ENCODE measurements at regions not wholly inside any gene's neighbourhood (a gene's known extent, or its start where the extent isn't known, plus 50 kb on each side); places are given as distances from the start of the nearest gene placed in this dataset.

DNA sequence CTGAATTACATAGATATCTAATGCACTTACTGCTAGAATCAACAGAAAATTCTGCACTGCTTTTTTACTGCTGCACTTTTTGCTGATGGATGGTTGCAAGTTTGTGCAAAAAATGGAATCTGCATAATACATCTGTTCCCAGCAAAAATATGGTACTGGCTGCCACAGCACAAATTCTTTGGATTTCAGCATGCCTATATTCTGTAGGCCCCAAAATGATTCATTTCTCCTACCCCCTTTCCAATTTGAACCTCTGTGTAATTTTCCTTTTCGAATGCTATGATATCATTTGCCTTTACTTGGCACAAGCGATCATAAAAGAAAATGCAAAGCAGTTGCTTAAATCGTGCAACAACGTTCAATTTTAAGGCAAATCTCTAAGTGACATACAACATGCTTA, 524.2 kb upstream of the NBEA start:
- no peaks in the 10 kb centered on the region for H3K36me3 ChIP-seq (ENCODE audit: control insufficient read depth in 2 of 2, insufficient read depth in 1 of 2, low read length in 2 of 2)
- no peaks in the 10 kb centered on the region for H3K4me1 ChIP-seq (ENCODE audit: control insufficient read depth, insufficient read depth, low read length)
- no peak overlapping the region for H3K4me3 ChIP-seq (ENCODE audit: low read depth, low read length)
- no peak overlapping the region for H3K27ac ChIP-seq (ENCODE audit: extremely low read depth, low read depth, low read length)
- no peak for TF ChIP-seq ZFP3 (tag by site-specific recombination; IDR thresholded peaks at IDR 0.05; ENCODE audit: low read depth)
- no peak for TF ChIP-seq ZNF560 (tag by site-specific recombination; IDR thresholded peaks at IDR 0.05; ENCODE audit: borderline replicate concordance)
- TF ChIP-seq, protein P1, sequence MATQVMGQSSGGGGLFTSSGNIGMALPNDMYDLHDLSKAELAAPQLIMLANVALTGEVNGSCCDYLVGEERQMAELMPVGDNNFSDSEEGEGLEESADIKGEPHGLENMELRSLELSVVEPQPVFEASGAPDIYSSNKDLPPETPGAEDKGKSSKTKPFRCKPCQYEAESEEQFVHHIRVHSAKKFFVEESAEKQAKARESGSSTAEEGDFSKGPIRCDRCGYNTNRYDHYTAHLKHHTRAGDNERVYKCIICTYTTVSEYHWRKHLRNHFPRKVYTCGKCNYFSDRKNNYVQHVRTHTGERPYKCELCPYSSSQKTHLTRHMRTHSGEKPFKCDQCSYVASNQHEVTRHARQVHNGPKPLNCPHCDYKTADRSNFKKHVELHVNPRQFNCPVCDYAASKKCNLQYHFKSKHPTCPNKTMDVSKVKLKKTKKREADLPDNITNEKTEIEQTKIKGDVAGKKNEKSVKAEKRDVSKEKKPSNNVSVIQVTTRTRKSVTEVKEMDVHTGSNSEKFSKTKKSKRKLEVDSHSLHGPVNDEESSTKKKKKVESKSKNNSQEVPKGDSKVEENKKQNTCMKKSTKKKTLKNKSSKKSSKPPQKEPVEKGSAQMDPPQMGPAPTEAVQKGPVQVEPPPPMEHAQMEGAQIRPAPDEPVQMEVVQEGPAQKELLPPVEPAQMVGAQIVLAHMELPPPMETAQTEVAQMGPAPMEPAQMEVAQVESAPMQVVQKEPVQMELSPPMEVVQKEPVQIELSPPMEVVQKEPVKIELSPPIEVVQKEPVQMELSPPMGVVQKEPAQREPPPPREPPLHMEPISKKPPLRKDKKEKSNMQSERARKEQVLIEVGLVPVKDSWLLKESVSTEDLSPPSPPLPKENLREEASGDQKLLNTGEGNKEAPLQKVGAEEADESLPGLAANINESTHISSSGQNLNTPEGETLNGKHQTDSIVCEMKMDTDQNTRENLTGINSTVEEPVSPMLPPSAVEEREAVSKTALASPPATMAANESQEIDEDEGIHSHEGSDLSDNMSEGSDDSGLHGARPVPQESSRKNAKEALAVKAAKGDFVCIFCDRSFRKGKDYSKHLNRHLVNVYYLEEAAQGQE (tag by site-specific recombination; IDR thresholded peaks at IDR 0.05): no peak
- TF ChIP-seq ZNF658 (tag by site-specific recombination; IDR thresholded peaks at IDR 0.05): no peak
- TF ChIP-seq ZNF768 (tag by site-specific recombination; IDR thresholded peaks at IDR 0.05): no peak
- TF ChIP-seq ZBTB1 (tag by site-specific recombination; IDR thresholded peaks at IDR 0.05): no peak
- TF ChIP-seq ZNF433 (tag by site-specific recombination; IDR thresholded peaks at IDR 0.05; ENCODE audit: low read depth): no peak
- TF ChIP-seq KLF9 (tag by site-specific recombination; IDR thresholded peaks at IDR 0.05; ENCODE audit: low read depth): no peak
- no peak for TF ChIP-seq ZNF677 (tag by site-specific recombination; IDR thresholded peaks at IDR 0.05)
- no peak for TF ChIP-seq ZSCAN23 (tag by site-specific recombination; IDR thresholded peaks at IDR 0.05)
- no peak for TF ChIP-seq ZNF335 (tag by site-specific recombination; conservative IDR thresholded peaks at IDR 0.05)
- TF ChIP-seq ZNF311 (tag by site-specific recombination; IDR thresholded peaks at IDR 0.05; ENCODE audit: borderline replicate concordance): no peak
- no peak for TF ChIP-seq ZNF354C (tag by site-specific recombination; IDR thresholded peaks at IDR 0.05; ENCODE audit: borderline replicate concordance, low read depth)
- no peak for TF ChIP-seq ZNF48 (tag by site-specific recombination; IDR thresholded peaks at IDR 0.05)
- TF ChIP-seq ZNF121 (tag by site-specific recombination; IDR thresholded peaks at IDR 0.05): no peak
- no peak for TF ChIP-seq ZNF214 (tag by site-specific recombination; IDR thresholded peaks at IDR 0.05; ENCODE audit: borderline replicate concordance)
- no peak for TF ChIP-seq ZNF501 (tag by site-specific recombination; IDR thresholded peaks at IDR 0.05)
- ChIA-PET POLR2A (no interaction called here), CTCF (no interaction called here)
- no peaks in the 10 kb centered on the region for H3K9me3 ChIP-seq (ENCODE audit: control insufficient read depth, insufficient read depth, low read depth, low read length)

DNA sequence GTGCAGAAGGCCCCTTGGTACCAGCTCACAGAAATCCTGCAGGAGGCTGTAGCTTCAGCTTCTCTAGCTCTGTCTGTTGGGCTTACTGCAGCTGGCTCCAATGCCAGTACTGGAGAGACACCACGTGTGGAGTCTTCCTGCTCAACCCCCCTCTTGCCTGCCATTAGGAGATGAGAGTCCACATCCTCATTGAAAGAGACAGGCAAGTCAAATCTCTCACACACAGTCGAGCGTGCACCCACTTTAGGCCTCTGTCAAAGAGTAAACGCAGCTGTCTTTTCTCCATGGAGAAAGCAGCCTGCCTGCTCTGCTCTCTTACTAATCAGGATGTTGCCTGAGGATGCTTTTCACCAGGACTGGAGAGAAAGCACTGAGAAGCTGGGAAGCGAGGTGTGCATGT, 523.0 kb upstream of the NBEA start:
- ChIA-PET CTCF (no interaction called here), POLR2A (no interaction called here)
- Histone ChIP-seq H3K27ac (ENCODE audit: extremely low read depth, low read depth, low read length) (no peak overlapping the region), H3K36me3 (ENCODE audit: control insufficient read depth in 2 of 2, insufficient read depth in 1 of 2, low read length in 2 of 2) (no peaks in the 10 kb centered on the region), H3K9me3 (ENCODE audit: control insufficient read depth, insufficient read depth, low read depth, low read length) (no peaks in the 10 kb centered on the region), H3K4me3 (ENCODE audit: low read depth, low read length) (no peak overlapping the region), H3K4me1 (ENCODE audit: control insufficient read depth, insufficient read depth, low read length) (no peaks in the 10 kb centered on the region)
- TF ChIP-seq ZNF707 (tag by site-specific recombination; IDR thresholded peaks at IDR 0.05) (no peak), OVOL3 (tag by site-specific recombination; IDR thresholded peaks at IDR 0.05) (no peak), ZNF549 (tag by site-specific recombination; IDR thresholded peaks at IDR 0.05) (no peak), BCL11B (tag by site-specific recombination; IDR thresholded peaks at IDR 0.05; ENCODE audit: low read depth) (no peak)
- TF ChIP-seq, protein P2, sequence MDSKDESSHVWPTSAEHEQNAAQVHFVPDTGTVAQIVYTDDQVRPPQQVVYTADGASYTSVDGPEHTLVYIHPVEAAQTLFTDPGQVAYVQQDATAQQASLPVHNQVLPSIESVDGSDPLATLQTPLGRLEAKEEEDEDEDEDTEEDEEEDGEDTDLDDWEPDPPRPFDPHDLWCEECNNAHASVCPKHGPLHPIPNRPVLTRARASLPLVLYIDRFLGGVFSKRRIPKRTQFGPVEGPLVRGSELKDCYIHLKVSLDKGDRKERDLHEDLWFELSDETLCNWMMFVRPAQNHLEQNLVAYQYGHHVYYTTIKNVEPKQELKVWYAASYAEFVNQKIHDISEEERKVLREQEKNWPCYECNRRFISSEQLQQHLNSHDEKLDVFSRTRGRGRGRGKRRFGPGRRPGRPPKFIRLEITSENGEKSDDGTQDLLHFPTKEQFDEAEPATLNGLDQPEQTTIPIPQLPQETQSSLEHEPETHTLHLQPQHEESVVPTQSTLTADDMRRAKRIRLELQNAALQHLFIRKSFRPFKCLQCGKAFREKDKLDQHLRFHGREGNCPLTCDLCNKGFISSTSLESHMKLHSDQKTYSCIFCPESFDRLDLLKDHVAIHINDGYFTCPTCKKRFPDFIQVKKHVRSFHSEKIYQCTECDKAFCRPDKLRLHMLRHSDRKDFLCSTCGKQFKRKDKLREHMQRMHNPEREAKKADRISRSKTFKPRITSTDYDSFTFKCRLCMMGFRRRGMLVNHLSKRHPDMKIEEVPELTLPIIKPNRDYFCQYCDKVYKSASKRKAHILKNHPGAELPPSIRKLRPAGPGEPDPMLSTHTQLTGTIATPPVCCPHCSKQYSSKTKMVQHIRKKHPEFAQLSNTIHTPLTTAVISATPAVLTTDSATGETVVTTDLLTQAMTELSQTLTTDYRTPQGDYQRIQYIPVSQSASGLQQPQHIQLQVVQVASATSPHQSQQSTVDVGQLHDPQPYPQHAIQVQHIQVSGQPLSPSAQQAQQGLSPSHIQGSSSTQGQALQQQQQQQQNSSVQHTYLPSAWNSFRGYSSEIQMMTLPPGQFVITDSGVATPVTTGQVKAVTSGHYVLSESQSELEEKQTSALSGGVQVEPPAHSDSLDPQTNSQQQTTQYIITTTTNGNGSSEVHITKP (tag by site-specific recombination; IDR thresholded peaks at IDR 0.05): no peak
